ENCODE measurements at regions not wholly inside any gene's neighbourhood (a gene's known extent, or its start where the extent isn't known, plus 50 kb on each side); places are given as distances from the start of the nearest gene placed in this dataset.
"Not testable (repeated sequence)": the region's sequence is repeated elsewhere in the genome, so short reads cannot be mapped to it uniquely, and the experiment has no call there.

- DNase-seq (ENCODE audit: low spot score) = no peak
Measured at GRCh38 chr2:48190230-48190629, 124.3 kb upstream of the FOXN2 start.

DNA sequence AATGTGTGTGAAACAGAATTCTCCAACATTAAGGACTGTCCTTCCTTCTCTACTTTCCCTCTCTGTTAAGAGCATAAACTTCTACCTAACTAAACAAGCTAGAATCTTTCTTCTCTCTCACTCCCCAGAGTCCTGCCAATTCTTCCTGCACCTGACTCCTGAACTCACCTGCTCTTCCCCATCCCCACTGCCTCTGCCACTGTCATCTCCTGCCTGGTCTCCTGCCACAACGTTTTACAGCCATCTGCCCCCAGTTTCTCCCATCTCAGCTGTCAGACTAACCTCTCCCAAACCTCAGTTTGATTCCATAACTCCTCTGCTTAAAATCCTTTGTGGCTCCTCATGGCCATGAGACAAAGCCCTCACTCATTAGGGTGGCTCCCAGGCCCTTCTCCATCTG, 119.8 kb upstream of the FOXN2 start:
- no peak for DNase-seq (ENCODE audit: low spot score)

GRCh38 chr2:48195169-48195568, 119.3 kb upstream of the FOXN2 start:
- no peak for DNase-seq (ENCODE audit: low spot score)

DNA sequence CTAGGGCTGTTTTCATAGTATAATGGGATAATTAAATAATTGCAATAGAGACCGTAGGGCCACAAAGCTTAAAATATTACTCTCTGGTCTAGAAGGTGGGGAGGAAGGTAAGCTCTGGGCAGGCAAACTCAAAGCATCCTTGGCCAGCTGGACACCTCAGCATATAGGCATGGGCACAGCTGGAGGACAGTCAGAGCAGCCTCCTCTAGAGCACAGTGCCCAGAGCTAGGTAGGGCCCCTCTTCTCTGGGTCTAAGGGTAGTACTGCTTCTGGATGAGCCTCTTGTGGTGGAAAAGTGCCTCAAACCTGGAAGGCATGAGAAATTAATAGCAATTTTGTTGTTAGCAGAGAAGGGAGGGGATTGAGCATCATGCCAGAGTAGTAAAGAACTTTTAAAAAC, 116.9 kb upstream of the FOXN2 start:
- no peak for DNase-seq (ENCODE audit: low spot score)

- no peak for DNase-seq (ENCODE audit: low spot score)
Measured at GRCh38 chr2:48198371-48198770, 116.1 kb upstream of the FOXN2 start.

DNA sequence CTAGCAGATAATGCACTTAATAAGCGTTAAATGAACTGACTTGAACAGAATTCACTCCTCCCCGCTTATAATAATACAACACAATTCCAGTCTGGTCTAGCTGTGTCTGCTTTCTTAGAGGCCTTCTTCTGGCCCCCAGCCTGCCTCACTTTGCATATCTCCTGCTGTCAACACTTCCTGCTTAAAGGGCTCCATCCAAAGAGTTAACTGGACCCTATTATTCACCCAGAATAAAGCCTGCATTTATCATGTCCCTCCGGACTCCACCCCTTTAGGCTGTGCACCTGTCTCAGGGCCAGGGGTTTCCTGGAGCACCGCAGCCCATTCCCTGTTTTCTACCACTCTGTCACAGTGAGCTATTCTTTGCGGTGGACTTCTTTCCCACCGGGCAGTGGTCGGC, 115.4 kb upstream of the FOXN2 start:
- no peak for DNase-seq (ENCODE audit: low spot score)

DNA sequence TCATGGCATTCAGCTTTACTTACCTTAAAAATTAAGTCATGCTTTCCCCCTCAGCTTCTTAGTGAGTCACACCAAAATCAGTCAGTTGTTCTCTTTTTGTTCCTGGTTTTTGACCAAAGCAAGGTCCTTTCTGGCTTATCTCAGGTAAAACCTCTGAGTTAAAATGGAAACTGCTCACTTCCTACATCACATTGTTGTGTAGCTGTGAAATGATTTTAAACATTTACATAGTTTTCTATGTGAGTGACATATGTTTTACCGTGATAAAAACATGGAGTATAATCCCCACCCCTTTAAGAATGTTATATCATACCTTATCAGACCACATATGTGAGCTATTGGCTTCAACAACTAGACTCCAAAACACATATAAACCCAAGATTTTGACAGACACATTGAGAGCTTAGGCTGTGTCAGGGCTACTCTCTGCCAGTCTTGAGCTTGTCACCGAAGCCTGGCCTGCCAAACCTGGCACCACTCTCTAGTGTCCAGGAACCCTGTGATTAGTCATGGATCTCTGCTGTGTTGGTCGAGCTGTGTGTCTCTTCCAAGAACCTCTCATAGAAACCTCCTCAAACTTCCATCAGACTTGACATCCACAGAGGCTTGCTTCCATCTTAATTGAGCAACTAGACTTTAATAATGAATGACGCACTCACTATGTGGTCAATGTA, 113.7 kb upstream of the FOXN2 start:
- DNase-seq (ENCODE audit: low spot score) = no peak

DNA sequence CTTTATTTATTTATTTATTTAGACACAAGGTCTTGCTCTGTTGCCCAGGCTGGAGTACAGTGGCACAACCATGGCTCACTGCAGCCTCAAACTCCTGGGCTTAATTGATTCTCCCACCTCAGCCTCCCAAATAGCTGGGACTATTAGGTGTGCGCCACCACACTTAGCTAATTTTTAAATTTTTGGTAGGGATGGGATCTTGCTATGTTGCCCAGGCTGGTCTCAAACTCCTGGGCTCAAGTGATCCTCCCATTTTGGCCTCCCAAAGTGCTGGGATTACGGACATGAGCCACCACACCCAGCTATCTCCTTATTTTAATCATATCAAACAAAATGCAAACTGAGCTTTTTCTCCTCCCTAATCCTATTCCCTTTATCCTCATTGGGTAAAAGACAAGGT, 113.0 kb upstream of the FOXN2 start:
- not testable (repeated sequence) for DNase-seq (ENCODE audit: low spot score)

GRCh38 chr2:48202863-48203642, 111.4 kb upstream of the FOXN2 start:
- DNase-seq (ENCODE audit: low spot score) = no peak

- no peak for DNase-seq (ENCODE audit: low spot score)
Measured at GRCh38 chr2:48203668-48204067, 110.8 kb upstream of the FOXN2 start.

- no peak for DNase-seq (ENCODE audit: low spot score)
Measured at GRCh38 chr2:48204750-48205136, 109.7 kb upstream of the FOXN2 start.

GRCh38 chr2:48205137-48205798, 109.2 kb upstream of the FOXN2 start:
- no peak for DNase-seq (ENCODE audit: low spot score)

DNA sequence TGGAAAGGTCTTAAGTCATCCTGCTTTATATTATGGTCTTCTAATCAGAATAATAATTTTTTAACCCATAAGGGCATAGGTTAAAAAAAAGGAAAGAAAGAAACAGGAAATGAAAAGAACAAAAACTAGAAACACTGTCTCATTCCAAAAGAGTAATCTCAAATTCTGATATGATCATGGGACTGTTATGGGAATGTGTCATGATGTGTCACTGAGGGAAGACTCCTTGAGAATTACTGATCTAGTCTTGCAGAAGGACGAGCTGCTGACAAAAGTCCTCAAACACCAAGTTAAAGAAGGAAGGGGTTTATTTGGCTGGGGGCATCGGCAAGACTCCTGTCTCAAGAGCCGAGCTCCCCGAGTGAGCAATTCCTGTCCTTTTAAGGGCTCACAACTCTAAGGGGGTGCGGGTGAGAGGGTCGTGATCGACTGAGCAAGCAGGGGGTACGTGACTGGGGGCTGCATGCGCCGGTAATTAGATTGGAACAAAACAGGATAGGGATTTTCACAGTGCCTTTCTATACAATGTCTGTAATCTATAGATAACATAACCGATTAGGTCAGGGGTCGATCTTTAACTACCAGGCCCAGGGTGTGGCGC, 108.3 kb upstream of the FOXN2 start:
- DNase-seq (ENCODE audit: low spot score) = not testable (repeated sequence)

DNA sequence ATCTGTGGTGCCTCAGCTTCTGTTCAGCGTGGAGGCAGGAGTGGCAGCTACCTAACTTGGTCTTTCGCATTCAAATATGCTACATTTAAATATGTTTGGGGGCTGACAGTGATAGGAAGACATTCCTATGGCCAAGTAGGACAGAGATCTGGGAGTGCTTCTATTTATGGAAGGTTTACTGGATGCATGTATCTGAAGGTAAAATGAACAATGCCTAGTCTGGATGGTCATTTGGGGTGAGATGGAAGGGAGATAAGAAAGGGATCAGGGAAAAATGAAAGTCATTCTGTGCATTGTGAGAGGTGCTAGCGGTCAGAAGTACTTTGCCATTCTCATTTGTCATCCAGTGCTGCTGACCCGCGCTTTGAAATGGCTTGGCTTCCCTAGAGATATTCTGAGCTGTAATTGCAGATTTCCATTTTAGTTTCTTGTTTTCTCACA, 107.3 kb upstream of the FOXN2 start:
- DNase-seq (ENCODE audit: low spot score) = no peak

GRCh38 chr2:48207851-48208250, 106.6 kb upstream of the FOXN2 start:
- DNase-seq (ENCODE audit: low spot score) = no peak

- DNase-seq (ENCODE audit: low spot score) = no peak
Measured at GRCh38 chr2:48209214-48209885, 105.1 kb upstream of the FOXN2 start.

DNA sequence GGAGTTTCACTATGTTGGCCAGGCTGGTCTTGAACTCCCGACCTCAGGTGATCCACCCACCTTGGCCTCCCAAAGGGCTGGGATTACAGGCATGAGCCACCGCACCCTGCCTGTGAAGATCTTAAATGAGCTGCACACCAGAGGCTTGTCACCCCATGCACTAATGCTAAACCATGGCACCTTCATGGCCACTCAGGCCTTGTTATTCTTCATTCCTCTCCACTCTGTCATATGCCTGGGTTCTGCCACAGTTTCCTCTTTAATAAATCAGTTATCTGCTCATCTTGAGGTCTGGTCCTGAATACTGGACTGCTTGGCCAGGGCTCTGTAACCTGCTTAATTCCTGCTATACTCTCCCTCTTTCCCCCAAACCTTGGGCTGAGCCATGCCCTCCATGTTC, 104.3 kb upstream of the FOXN2 start:
- DNase-seq (ENCODE audit: low spot score) = no peak

GRCh38 chr2:48213646-48214045, 100.8 kb upstream of the FOXN2 start:
- DNase-seq (ENCODE audit: low spot score) = no peak

DNA sequence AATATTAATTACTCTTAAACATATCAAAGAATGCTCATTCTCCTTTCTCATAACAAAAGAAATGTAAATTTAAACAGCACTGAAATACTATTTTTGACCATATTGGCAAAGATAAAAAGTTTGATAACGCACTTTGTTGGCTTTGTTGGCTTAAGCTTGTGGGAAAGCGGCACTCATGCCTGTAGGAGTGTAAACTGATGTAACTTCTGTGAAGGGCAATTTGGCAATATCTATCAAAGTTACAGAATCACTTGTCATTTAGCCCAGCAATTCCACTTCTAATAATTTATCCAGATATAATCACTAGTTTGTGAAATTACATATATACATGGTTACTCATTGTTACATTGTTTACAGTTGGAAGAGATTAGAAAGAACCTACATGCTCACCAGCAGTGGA, 96.3 kb upstream of the FOXN2 start:
- no peak for DNase-seq (ENCODE audit: low spot score)

DNA sequence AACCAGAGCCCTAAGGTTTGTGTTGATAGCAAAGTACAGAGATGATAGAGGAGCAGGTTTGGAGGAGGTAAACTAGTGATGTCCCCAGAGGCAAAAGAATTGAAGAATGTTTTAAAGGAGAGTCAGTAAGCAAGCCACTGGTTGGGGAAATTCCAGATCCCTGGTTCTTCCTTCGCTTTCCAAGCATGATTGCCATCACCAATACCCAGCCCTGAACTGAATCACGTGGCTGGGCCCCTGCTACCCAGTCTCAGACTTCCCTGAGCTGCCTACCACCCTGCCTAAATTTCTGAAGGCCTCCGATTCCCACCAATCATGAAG, 95.3 kb upstream of the FOXN2 start:
- DNase-seq (ENCODE audit: low spot score) = no peak

GRCh38 chr2:48219555-48220436, 94.7 kb upstream of the FOXN2 start:
- no peak for DNase-seq (ENCODE audit: low spot score)

Data from HuH-7 (cell line).